ENCODE measurements at regions not wholly inside any gene's neighbourhood (a gene's known extent, or its start where the extent isn't known, plus 50 kb on each side); places are given as distances from the start of the nearest gene placed in this dataset.

DNA sequence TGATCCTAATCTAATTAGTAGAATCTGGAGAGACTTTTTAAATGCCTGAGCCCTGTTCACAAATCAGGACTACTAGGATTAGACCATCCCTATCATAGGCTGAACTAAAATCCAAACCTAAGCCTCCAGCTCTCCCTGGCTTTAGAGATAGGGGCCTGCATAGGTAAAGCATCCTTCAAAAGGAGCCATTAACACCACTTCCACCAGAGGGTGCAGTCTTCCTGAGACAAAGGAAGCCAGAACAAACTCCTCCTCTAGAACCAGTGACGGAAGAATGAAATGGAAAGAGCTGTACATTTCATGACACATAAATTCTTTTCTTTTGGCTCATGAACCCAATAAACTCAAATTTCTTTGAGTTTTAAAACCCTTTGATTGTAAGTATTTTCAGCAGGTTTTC, 291.2 kb upstream of the ADGRB3 start (continued):
- TF ChIP-seq SMC3 (conservative IDR thresholded peaks at IDR 0.05; ENCODE audit: insufficient read depth, low read depth, low read length) (peak; percentile 81), ZNF644 (tag; IDR thresholded peaks at IDR 0.05; ENCODE audit: low read depth) (no peak), ZNF785 (CRISPR knock-in tag; IDR thresholded peaks at IDR 0.05) (no peak), ARID2 (IDR thresholded peaks at IDR 0.05) (peak; percentile 60; the same call in 1 of the 2 replicates), SMARCA4 (IDR thresholded peaks at IDR 0.05) (no peak), BCOR (IDR thresholded peaks at IDR 0.05) (no peak), RCOR1 (IDR thresholded peaks at IDR 0.05; ENCODE audit: borderline replicate concordance in 1 of 2, low read depth in 2 of 2, low read length in 2 of 2) (peak in 1 of 2 experiments; percentile 58; a peak in 1 of 4 replicates), NR3C1 (CRISPR knock-in tag; IDR thresholded peaks at IDR 0.05) (no peak), POLR2B (IDR thresholded peaks at IDR 0.05; ENCODE audit: low read depth, partially characterized antibody) (no peak), NFIC (IDR thresholded peaks at IDR 0.05) (no peak), NCOA4 (IDR thresholded peaks at IDR 0.05; ENCODE audit: partially characterized antibody) (no peak), FOXM1 (IDR thresholded peaks at IDR 0.05; ENCODE audit: low read depth) (no peak), FOXM1 (CRISPR knock-in tag; IDR thresholded peaks at IDR 0.05; ENCODE audit: low read depth) (no peak), SRSF1 (IDR thresholded peaks at IDR 0.05; ENCODE audit: low read depth, low read length) (no peak), RHOXF2B (CRISPR knock-in tag; conservative IDR thresholded peaks at IDR 0.05) (no peak), ZNF174 (CRISPR knock-in tag; IDR thresholded peaks at IDR 0.05) (no peak)
- TF ChIP-seq, protein P1, sequence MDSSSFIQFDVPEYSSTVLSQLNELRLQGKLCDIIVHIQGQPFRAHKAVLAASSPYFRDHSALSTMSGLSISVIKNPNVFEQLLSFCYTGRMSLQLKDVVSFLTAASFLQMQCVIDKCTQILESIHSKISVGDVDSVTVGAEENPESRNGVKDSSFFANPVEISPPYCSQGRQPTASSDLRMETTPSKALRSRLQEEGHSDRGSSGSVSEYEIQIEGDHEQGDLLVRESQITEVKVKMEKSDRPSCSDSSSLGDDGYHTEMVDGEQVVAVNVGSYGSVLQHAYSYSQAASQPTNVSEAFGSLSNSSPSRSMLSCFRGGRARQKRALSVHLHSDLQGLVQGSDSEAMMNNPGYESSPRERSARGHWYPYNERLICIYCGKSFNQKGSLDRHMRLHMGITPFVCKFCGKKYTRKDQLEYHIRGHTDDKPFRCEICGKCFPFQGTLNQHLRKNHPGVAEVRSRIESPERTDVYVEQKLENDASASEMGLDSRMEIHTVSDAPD (CRISPR knock-in tag; IDR thresholded peaks at IDR 0.05), result no peak
- TF ChIP-seq, protein P2, sequence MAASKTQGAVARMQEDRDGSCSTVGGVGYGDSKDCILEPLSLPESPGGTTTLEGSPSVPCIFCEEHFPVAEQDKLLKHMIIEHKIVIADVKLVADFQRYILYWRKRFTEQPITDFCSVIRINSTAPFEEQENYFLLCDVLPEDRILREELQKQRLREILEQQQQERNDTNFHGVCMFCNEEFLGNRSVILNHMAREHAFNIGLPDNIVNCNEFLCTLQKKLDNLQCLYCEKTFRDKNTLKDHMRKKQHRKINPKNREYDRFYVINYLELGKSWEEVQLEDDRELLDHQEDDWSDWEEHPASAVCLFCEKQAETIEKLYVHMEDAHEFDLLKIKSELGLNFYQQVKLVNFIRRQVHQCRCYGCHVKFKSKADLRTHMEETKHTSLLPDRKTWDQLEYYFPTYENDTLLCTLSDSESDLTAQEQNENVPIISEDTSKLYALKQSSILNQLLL (CRISPR knock-in tag; IDR thresholded peaks at IDR 0.05; ENCODE audit: borderline replicate concordance), result no peak
- TF ChIP-seq, protein P3, sequence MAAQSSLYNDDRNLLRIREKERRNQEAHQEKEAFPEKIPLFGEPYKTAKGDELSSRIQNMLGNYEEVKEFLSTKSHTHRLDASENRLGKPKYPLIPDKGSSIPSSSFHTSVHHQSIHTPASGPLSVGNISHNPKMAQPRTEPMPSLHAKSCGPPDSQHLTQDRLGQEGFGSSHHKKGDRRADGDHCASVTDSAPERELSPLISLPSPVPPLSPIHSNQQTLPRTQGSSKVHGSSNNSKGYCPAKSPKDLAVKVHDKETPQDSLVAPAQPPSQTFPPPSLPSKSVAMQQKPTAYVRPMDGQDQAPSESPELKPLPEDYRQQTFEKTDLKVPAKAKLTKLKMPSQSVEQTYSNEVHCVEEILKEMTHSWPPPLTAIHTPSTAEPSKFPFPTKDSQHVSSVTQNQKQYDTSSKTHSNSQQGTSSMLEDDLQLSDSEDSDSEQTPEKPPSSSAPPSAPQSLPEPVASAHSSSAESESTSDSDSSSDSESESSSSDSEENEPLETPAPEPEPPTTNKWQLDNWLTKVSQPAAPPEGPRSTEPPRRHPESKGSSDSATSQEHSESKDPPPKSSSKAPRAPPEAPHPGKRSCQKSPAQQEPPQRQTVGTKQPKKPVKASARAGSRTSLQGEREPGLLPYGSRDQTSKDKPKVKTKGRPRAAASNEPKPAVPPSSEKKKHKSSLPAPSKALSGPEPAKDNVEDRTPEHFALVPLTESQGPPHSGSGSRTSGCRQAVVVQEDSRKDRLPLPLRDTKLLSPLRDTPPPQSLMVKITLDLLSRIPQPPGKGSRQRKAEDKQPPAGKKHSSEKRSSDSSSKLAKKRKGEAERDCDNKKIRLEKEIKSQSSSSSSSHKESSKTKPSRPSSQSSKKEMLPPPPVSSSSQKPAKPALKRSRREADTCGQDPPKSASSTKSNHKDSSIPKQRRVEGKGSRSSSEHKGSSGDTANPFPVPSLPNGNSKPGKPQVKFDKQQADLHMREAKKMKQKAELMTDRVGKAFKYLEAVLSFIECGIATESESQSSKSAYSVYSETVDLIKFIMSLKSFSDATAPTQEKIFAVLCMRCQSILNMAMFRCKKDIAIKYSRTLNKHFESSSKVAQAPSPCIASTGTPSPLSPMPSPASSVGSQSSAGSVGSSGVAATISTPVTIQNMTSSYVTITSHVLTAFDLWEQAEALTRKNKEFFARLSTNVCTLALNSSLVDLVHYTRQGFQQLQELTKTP (IDR thresholded peaks at IDR 0.05; ENCODE audit: low read depth in 1 of 2, partially characterized antibody in 2 of 2), result no peak

Data from K562 (cell line).